A549 (cell line): ENCODE measurements at regions not wholly inside any gene's neighbourhood (a gene's known extent, or its start where the extent isn't known, plus 50 kb on each side); places are given as distances from the start of the nearest gene placed in this dataset.

ENCODE experiments used
- CEBPB ChIP-seq, 2 experiments: fragments of >200 bp in 1 of 2; sonication (Bioruptor Twin) in 1 of 2; formaldehyde crosslinking in 1 of 2; IDR thresholded peaks; 2 replicates each; pipeline ENCODE4 v1.6.1; 2012 to 2016
- EP300 ChIP-seq, 2 experiments: fragments of >200 bp; sonication (Bioruptor Twin); formaldehyde crosslinking; IDR thresholded peaks; 2 replicates in 1 of 2; 3 replicates in 1 of 2; pipeline ENCODE4 v1.6.1; 2016 to 2017
- KDM1A ChIP-seq: fragments of 200-600 bp; sonication (generic); IDR thresholded peaks from 2 replicates; pipeline ENCODE4 v1.6.1; 2016; ENCODE audit warnings: low read depth, mild to moderate bottlenecking
- MYC ChIP-seq: IDR thresholded peaks from 2 replicates; pipeline ENCODE4 v1.6.1; 2012; ENCODE audit warnings: mild to moderate bottlenecking, inconsistent platforms, low read length, improper control_type of control experiment, borderline replicate concordance
- NFE2L2 ChIP-seq: fragments of 150-350 bp; conservative IDR thresholded peaks from 2 replicates; pipeline ENCODE4 v1.6.1; 2014; ENCODE audit warnings: low read length
- POLR2A ChIP-seq: IDR thresholded peaks from 2 replicates; pipeline ENCODE4 v1.6.1; 2012; ENCODE audit warnings: mild to moderate bottlenecking, low read length
- RCOR1 ChIP-seq: fragments of 150-350 bp; IDR thresholded peaks from 2 replicates; pipeline ENCODE4 v1.6.1; 2014; ENCODE audit warnings: antibody characterized with exemption, low read length, low read depth
- RFX5 ChIP-seq: fragments of 450-650 bp; IDR thresholded peaks from 2 replicates; pipeline ENCODE4 v1.7.1; 2014; ENCODE audit warnings: antibody characterized with exemption, mild to moderate bottlenecking, moderate library complexity
- RNF2 ChIP-seq: fragments of 200-600 bp; sonication (generic); IDR thresholded peaks from 2 replicates; pipeline ENCODE4 v1.6.1; 2016; ENCODE audit warnings: low read depth, mild to moderate bottlenecking, antibody characterized with exemption, moderate library complexity, borderline replicate concordance
- SMC3 ChIP-seq: fragments of >200 bp; sonication (Bioruptor Twin); formaldehyde crosslinking; IDR thresholded peaks from 3 replicates; pipeline ENCODE4 v1.6.1; 2018; ENCODE audit warnings: inconsistent platforms
- TF ChIP-seq, protein P1 (sequence below): fragments of >200 bp; sonication (Bioruptor Twin); formaldehyde crosslinking; IDR thresholded peaks from 3 replicates; pipeline ENCODE4 v1.5.1; 2016
- TF ChIP-seq, protein P2 (sequence below): fragments of 200-600 bp; sonication (generic); IDR thresholded peaks from 2 replicates; pipeline ENCODE4 v1.6.1; 2016; ENCODE audit warnings: antibody characterized with exemption, mild to moderate bottlenecking, moderate library complexity
- TF ChIP-seq, protein P3 (sequence below): IDR thresholded peaks from 2 replicates; pipeline ENCODE4 v1.6.1; 2012
- TF ChIP-seq, protein P4 (sequence below): IDR thresholded peaks from 2 replicates; pipeline ENCODE4 v1.6.1; 2012; ENCODE audit warnings: low read depth, borderline replicate concordance

DNA sequence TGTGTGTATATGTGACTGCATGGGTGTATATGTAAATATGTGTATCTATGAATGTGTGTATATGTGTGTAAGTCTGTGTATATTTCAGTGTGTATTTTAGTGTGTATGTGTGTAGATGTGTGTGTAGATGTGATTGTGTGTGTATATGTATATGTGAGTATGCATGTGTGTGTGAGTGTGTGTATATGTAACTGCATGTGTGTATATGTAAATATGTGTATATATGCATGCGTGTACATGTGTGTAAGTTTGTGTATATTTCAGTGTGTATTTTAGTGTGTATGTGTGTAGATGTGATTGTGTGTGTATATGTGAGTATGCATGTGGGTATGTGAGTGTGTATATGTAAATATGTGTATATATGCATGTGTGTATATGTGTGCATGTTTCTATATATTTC lies 169.9 kb downstream of the MN1 start:
- TF ChIP-seq, protein P1, sequence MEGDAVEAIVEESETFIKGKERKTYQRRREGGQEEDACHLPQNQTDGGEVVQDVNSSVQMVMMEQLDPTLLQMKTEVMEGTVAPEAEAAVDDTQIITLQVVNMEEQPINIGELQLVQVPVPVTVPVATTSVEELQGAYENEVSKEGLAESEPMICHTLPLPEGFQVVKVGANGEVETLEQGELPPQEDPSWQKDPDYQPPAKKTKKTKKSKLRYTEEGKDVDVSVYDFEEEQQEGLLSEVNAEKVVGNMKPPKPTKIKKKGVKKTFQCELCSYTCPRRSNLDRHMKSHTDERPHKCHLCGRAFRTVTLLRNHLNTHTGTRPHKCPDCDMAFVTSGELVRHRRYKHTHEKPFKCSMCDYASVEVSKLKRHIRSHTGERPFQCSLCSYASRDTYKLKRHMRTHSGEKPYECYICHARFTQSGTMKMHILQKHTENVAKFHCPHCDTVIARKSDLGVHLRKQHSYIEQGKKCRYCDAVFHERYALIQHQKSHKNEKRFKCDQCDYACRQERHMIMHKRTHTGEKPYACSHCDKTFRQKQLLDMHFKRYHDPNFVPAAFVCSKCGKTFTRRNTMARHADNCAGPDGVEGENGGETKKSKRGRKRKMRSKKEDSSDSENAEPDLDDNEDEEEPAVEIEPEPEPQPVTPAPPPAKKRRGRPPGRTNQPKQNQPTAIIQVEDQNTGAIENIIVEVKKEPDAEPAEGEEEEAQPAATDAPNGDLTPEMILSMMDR = no peak
- TF ChIP-seq SMC3 (no peak), KDM1A (no peak), EP300 (IDR thresholded peaks at IDR 0.05) (no peak), NFE2L2 (no peak), RCOR1 (no peak), RFX5 (no peak), CEBPB (IDR thresholded peaks at IDR 0.05) (no peak), MYC (no peak), POLR2A (no peak), RNF2 (no peak)
- TF ChIP-seq, protein P2, sequence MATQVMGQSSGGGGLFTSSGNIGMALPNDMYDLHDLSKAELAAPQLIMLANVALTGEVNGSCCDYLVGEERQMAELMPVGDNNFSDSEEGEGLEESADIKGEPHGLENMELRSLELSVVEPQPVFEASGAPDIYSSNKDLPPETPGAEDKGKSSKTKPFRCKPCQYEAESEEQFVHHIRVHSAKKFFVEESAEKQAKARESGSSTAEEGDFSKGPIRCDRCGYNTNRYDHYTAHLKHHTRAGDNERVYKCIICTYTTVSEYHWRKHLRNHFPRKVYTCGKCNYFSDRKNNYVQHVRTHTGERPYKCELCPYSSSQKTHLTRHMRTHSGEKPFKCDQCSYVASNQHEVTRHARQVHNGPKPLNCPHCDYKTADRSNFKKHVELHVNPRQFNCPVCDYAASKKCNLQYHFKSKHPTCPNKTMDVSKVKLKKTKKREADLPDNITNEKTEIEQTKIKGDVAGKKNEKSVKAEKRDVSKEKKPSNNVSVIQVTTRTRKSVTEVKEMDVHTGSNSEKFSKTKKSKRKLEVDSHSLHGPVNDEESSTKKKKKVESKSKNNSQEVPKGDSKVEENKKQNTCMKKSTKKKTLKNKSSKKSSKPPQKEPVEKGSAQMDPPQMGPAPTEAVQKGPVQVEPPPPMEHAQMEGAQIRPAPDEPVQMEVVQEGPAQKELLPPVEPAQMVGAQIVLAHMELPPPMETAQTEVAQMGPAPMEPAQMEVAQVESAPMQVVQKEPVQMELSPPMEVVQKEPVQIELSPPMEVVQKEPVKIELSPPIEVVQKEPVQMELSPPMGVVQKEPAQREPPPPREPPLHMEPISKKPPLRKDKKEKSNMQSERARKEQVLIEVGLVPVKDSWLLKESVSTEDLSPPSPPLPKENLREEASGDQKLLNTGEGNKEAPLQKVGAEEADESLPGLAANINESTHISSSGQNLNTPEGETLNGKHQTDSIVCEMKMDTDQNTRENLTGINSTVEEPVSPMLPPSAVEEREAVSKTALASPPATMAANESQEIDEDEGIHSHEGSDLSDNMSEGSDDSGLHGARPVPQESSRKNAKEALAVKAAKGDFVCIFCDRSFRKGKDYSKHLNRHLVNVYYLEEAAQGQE = no peak
- TF ChIP-seq, protein P3, sequence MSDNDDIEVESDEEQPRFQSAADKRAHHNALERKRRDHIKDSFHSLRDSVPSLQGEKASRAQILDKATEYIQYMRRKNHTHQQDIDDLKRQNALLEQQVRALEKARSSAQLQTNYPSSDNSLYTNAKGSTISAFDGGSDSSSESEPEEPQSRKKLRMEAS = no peak
- TF ChIP-seq, protein P4, sequence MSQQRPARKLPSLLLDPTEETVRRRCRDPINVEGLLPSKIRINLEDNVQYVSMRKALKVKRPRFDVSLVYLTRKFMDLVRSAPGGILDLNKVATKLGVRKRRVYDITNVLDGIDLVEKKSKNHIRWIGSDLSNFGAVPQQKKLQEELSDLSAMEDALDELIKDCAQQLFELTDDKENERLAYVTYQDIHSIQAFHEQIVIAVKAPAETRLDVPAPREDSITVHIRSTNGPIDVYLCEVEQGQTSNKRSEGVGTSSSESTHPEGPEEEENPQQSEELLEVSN = no peak
